T-helper 1 cell (primary cell): ENCODE measurements at regions not wholly inside any gene's neighbourhood (a gene's known extent, or its start where the extent isn't known, plus 50 kb on each side); places are given as distances from the start of the nearest gene placed in this dataset.
"Not testable (repeated sequence)": the region's sequence is repeated elsewhere in the genome, so short reads cannot be mapped to it uniquely, and the experiment has no call there.

Experiments
- DNase-seq, 5 donors: peaks; one replicate each; pipeline ENCODE4 v3.0.0-alpha.2; 2012 to 2020

GRCh38 chr14:24744641-24745040 is 110.7 kb upstream of the GZMB start:
- DNase-seq = no peak

GRCh38 chr14:24741871-24742270 is 107.9 kb upstream of the GZMB start:
- DNase-seq = no peak

GRCh38 chr14:24735984-24736630 is 102.1 kb upstream of the GZMB start:
- no peak for DNase-seq

- DNase-seq = peak in 2 of 5 donors; percentile 3 to 38
These were observed 101.0 kb upstream of the GZMB start for GRCh38 chr14:24734917-24735500.

- DNase-seq = no peak
These were observed 92.5 kb upstream of the GZMB start for GRCh38 chr14:24726480-24726879.

- no peak for DNase-seq
These were observed 91.3 kb upstream of the GZMB start for GRCh38 chr14:24725311-24725710.

- no peak for DNase-seq
These were observed 87.8 kb upstream of the GZMB start for GRCh38 chr14:24721775-24722174.

GRCh38 chr14:24715239-24715638 is 81.2 kb upstream of the GZMB start:
- DNase-seq = no peak

- no peak for DNase-seq
These were observed 79.4 kb upstream of the GZMB start for GRCh38 chr14:24713404-24713803.

GRCh38 chr14:24712909-24713308 is 78.9 kb upstream of the GZMB start:
- DNase-seq = no peak

- DNase-seq = no peak
These were observed 78.4 kb upstream of the GZMB start for GRCh38 chr14:24712374-24712773.

GRCh38 chr14:24710403-24711112 is 76.6 kb upstream of the GZMB start:
- peak in 4 of 5 donors; percentile 22 to 53 (median 31) for DNase-seq

GRCh38 chr14:24708684-24709083 is 74.7 kb upstream of the GZMB start:
- DNase-seq = no peak

- no peak for DNase-seq
These were observed 72.4 kb upstream of the GZMB start for GRCh38 chr14:24706351-24706750.

- DNase-seq = no peak
These were observed 71.8 kb upstream of the GZMB start for GRCh38 chr14:24705840-24706239.

GRCh38 chr14:24701062-24701461 is 67.1 kb upstream of the GZMB start:
- DNase-seq = no peak

GRCh38 chr14:24700511-24700910 is 66.5 kb upstream of the GZMB start:
- DNase-seq = no peak

- DNase-seq = no peak
These were observed 65.1 kb upstream of the GZMB start for GRCh38 chr14:24699052-24699451.

GRCh38 chr14:24696280-24696920 is 62.4 kb upstream of the GZMB start:
- DNase-seq = not testable (repeated sequence)

GRCh38 chr14:24695265-24696241 is 61.6 kb upstream of the GZMB start:
- DNase-seq = peak in 1 of 5 donors; percentile 38

GRCh38 chr14:24694680-24695079 is 60.7 kb upstream of the GZMB start:
- DNase-seq = peak in 1 of 5 donors; percentile 44

- no peak for DNase-seq
These were observed 60.0 kb upstream of the GZMB start for GRCh38 chr14:24693983-24694382.
